Esophagus muscularis mucosa (tissue), 4 donors: ENCODE measurements at regions not wholly inside any gene's neighbourhood (a gene's known extent, or its start where the extent isn't known, plus 50 kb on each side); places are given as distances from the start of the nearest gene placed in this dataset.

ENCODE experiments used
- EP300 ChIP-seq: sonication (generic); formaldehyde crosslinking; IDR thresholded peaks from one replicate; pipeline ENCODE4 v1.6.1; 2017; ENCODE audit warnings: antibody characterized with exemption
- POLR2A ChIP-seq: fragments of 450-650 bp; IDR thresholded peaks from one replicate; pipeline ENCODE4 v1.6.1; 2017; ENCODE audit warnings: antibody characterized with exemption, moderate library complexity, mild to moderate bottlenecking, low read depth
- POLR2AphosphoS5 ChIP-seq, 2 donors: sonication (generic); formaldehyde crosslinking; IDR thresholded peaks; one replicate each; pipeline ENCODE4 v1.6.1; 2017; ENCODE audit warnings: antibody characterized with exemption in 2 of 2
- TF ChIP-seq, protein P1 (sequence below), 3 experiments: fragments of 200-600 bp in 2 of 3; fragments of 450-650 bp in 1 of 3; sonication (generic) in 2 of 3; IDR thresholded peaks; one replicate each; pipeline ENCODE4 v1.5.1; 2017 to 2019; ENCODE audit warnings: antibody characterized with exemption in 3 of 3, mild to moderate bottlenecking in 2 of 3, moderate library complexity in 1 of 3

DNA sequence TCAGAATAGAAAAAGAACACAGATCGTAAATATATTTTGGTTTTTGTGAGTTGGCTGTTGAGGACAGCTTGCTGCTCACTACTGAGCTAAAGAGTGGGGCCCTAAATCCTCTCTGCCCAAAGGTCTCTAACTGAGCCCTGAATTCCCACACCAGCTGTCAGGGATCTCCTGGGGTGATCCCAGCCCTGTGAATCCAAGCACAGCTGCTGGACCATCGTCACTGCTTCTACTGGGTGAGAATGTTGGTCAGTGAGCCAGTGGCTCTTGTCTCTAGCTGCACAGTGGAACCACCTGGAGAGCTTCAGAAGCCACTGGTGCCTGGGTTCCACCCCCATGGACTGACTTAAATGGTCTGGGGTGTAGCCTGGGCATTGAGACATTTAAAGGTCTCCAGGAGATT lies 90.5 kb upstream of the IL12A start:
- TF ChIP-seq POLR2A (no peak), EP300 (no peak), POLR2AphosphoS5 (IDR thresholded peaks at IDR 0.05) (no peak)
- TF ChIP-seq, protein P1, sequence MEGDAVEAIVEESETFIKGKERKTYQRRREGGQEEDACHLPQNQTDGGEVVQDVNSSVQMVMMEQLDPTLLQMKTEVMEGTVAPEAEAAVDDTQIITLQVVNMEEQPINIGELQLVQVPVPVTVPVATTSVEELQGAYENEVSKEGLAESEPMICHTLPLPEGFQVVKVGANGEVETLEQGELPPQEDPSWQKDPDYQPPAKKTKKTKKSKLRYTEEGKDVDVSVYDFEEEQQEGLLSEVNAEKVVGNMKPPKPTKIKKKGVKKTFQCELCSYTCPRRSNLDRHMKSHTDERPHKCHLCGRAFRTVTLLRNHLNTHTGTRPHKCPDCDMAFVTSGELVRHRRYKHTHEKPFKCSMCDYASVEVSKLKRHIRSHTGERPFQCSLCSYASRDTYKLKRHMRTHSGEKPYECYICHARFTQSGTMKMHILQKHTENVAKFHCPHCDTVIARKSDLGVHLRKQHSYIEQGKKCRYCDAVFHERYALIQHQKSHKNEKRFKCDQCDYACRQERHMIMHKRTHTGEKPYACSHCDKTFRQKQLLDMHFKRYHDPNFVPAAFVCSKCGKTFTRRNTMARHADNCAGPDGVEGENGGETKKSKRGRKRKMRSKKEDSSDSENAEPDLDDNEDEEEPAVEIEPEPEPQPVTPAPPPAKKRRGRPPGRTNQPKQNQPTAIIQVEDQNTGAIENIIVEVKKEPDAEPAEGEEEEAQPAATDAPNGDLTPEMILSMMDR (IDR thresholded peaks at IDR 0.05), result no peak
